Stimulated activated CD8-positive, alpha-beta memory T cell treated with anti-CD3 and anti-CD28 coated beads, Interleukin-15, amount 100 ng/mL, for 48 hours (primary cell): ENCODE measurements at regions not wholly inside any gene's neighbourhood (a gene's known extent, or its start where the extent isn't known, plus 50 kb on each side); places are given as distances from the start of the nearest gene placed in this dataset.
"Not testable (repeated sequence)": the region's sequence is repeated elsewhere in the genome, so short reads cannot be mapped to it uniquely, and the experiment has no call there.

Experiments
- DNase-seq, 2 donors: peaks; one replicate each; pipeline ENCODE4 v3.0.0-alpha.2; 2020; ENCODE audit warnings: low read depth in 2 of 2

DNA sequence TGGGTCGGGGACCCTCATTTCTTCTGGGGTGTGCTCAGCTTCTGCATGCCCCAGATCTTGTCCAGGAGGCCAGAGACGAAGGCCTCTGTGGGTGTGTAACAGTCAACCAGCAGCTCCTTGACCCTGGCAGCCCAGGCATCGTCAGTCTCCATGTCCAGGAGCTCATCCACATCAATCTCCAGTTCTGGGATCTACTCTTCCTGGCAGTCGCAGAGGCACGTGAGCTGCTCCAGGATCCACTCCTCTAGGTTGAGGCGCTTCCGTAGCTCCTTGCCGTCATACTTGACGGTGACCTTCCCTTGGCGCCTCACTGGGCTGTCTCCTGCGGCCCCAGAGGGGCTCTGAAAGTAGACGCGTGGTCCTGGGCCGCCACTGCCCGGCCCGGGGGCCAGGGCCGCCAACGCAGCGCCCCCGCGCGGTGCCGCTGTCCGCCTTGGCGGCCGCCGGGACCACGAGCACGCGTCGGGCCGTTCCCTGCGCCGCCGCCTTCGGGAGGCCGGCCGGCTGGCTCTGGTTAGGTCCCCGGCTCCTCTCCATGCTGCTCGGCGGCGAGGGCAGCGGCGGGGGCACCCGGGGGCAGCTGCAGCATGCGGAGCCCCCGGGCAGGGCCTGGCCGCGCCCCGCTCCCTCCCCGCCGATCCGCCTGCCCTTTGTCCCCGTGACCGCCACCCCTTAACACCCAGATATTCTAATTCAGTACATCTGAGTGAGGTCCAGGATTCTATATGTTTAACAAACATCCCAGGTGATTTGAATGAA lies 170.5 kb downstream of the SEPTIN7 start:
- DNase-seq: no peak

DNA sequence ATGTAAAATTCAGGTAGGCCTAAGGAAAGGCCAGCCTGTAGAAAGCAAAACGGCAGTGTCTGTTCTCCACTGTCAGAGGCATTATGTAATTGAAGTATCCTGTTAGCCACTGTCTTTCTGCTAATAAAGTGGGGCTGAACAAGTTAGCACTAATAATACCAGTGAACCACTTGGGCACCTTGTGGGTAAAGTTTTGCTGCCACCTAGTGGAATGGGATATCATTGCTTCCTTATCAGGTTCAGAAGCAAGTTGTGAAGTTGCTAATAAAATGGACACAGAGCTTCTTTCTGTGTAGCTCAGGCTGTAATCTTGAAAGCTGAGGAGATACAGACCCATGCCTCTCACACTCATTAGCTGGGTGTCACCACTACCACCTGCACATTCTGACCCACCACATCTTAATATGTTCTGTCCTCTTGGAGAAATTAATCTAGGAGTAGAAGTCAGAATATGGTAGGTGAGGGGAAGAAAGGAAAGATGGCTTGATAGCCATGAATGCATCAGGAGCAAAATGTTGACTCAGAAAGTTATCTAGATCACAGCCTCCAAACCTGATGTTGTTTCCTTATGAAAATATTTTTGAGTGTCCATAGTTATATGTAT lies 175.1 kb downstream of the SEPTIN7 start:
- peak in 1 of 2 donors; percentile 3 for DNase-seq

DNA sequence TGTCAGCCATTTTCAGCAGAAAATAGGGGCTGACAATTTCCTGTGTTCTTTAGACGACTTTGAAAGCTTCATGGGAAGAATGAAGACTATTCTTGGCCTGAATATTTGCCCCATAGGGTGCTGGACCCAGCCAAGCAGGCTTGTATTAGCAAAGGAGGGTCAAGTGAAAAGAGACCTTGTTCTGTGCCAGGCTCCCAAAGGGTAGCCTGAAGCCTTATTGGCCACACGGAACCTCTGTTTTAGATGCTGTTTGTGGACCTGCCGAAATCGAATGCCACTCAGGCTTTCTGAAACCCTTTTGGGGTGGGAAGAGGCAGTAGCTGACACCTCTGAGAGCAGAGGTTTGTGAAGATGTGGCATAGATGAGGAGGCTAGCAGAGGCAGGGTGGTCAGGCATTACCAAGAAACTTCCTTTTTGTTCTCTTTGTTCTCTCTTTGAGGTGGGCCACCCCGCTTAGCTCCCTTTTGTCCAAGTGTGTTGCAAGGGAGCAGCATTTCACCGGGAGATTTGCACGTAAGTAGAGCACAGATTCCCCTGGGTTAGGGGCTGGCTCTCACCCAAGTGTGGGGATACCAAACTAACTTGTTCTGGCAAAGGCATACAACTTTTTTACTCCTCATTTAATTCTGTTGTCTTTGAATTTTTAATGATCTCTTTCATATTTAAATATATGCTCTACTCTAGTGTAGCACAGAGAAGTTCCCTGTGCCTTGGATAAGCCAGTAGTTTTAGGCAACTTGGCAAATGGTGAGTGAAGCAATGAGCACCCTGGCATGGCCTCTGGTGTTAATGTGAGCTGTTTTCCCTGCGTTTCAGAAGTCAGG lies 174.0 kb upstream of the EEPD1 start:
- DNase-seq: not testable (repeated sequence)

DNA sequence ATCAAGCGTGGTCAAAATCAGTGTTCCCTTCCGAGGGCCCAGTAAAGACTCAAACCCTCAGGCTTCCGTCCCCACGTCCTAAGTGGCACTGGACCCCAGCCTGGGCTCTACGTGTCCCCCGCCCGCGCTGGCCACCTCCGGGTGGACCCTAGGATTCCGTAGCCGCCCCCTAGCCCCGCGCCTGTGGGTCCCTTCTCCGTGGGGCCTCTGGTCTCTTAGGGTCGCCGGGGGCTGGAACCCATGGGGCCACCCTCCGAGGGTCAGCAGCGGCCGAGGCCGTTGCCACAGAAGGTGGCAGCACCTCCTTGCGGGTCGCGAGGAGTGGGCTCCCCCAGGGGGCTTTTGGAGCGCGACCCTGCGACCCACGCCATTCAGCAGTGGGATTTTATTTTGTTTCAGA lies 170.5 kb upstream of the EEPD1 start:
- DNase-seq: no peak

DNA sequence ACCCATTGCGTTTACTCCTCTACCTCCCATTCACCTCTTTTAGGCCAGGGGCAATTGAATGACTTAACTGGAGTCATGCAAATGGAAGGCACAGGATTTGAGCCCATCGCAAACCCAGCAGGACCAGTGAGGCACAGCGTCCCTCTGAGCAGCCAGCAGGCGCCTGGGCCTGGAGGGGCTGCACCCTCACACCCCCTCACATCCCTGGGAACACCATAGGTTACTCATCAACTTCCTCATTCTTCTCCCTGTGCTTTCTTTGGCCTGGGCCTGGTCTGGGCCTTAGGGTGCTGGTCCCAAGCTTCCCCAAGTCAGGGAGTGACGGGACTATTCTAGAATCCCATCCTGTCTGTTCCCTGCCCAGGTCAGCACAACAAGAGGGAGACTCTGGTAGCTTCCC lies 169.4 kb upstream of the EEPD1 start:
- DNase-seq: no peak

DNA sequence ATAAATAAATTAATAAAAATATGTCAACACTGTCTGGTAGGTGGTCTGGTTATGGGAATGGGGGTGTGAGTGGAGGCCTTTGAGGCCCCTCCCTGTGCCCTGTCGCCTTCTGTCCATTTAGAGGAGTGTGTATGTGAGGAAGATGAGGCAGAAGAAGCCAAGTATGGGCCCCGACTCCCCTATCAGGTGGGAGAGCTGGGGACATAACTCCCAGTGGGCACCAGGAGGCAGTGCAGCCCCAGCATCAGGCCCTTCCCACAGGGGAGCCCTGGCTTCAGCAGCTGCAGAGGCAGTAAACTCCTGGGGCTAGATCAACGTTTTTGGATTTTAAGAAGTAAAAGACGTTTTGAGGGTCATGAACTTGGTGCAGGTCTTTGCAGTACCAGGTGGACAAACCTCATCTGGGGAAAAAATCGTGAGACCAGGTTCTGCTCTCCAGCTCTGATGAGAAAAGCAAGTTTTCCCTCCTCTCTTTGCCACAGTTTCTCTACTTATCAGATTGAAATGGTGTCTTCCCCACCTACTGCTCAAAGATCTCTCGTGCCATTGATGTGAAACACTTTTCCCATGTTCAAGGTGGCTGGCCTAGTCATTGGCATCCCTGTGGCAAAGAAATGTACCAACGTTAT lies 167.8 kb upstream of the EEPD1 start:
- DNase-seq: peak; percentile 46 to 54

DNA sequence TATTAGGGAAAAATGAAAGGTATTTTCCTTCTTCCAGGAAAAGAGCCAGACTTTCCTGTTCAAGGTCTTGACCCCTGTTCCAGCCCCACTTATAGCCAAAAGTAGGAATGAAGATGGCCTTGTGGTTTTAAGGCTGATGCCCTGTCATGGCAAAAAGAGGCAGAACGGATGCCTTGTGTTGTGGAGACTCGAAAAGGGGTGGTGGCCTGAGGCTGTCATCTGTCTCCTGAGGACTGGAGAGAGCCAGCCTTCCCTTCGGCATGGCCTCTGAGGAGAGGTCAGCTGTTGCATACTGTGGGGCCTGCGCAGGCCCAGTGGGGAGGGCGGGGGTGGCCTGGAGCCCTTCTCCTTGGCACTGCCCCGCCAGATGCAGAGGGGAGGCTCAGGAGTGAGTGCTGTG lies 166.0 kb upstream of the EEPD1 start:
- no peak for DNase-seq

DNA sequence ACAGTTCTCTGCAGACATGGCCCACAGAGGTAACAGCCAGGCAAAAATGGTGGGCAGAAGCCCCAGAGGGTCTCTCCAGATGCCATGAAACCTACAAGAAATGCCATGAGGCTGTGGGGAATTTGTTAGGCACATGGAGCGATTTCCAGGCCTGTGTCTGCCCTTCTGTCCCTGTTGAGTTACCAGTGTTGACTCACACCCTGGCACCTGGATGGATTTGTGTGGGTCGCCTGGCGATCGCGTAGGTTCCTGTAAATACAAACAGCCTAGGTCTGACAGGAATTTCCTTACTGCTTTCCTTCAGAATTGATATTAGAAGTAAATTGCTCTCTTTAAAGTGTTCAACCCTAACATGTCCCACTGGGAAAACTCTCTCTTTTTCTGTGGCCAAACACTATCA lies 164.9 kb upstream of the EEPD1 start:
- no peak for DNase-seq

DNA sequence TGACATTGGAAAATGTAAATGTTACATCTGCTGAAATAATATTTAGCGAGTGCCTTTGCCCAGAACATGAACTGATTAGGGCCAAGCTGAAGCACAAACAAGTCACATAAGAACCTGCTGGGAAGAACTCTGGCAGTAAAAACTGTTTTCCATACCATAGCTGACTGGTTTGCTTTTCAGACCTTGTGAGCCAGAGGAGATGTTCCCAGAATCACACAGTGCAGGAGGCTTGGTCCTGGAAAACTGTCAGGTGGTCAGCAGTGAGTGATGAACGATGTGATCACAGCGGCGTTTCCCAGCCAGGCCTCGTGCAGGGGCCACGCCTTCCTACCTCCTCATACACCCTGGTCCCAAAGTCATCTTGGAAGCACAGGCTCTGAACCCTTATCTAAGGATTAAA lies 164.2 kb upstream of the EEPD1 start:
- DNase-seq: no peak

DNA sequence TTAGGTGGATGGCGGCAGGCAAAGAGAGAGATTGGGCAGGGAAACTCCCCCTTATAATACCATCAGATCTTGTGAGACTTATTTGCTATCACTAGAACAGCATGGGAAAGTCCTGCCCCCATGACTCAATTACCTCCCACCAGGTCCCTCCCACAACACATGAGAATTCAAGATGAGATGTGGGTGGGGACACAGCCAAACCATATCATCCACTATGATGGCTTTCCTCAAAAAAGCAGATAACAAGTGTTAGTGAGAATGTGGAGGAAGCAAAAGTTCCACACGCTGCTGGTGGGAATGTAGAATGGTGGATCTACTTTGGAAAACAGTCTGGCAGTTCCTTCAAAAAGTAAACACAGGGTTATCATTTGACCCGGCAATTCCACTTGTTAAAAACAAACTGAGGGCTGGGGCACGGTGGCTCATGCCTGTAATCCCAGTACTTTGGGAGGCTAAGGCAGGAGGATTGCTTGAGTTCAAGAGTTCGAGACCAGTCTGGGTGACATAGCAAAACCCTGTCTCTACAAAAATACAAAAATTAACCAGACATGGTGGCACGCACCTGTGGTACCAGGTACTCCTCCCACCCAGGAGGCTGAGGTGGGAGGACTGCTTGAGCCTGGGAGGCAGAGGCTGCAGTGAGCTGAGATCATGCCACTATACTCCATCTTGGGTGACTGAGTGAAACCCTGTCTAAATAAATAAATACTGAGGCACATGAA lies 161.4 kb upstream of the EEPD1 start:
- DNase-seq: peak in 1 of 2 donors; percentile 17

DNA sequence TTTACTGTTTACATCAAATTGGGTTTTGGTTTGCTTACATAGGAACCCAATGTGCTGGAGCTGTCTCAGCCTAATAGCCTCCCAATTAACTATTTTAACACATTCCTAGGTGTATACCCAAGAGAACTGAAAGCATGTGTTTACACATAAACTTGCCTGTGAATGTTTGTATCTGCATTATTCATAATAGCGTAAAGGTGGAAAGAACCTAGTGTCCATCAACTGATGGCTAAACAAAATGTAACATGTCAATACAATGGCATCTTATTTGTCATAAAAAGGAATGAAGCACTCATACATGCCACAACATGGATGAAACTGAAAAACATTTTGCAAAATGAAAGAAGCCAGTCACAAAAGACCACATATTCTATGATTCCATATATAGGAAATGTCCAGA lies 160.6 kb upstream of the EEPD1 start:
- no peak for DNase-seq

DNA sequence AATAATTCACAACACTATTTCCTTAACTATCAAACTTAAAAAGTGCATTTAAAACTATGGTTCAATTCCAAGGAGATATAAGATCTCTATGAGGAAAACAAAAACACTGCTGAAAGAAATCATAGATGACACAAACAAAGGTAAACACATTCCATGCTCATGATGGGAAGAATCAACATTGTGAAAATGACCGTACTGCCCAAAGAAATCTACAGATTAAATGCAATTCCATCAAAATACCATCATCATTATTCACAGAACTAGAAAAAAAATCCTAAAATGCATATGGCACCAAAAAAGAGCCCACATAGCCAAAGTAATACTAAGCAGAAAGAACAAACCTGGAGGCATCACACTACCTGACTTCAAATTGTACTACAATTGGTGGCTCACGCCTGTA lies 159.9 kb upstream of the EEPD1 start:
- no peak for DNase-seq

DNA sequence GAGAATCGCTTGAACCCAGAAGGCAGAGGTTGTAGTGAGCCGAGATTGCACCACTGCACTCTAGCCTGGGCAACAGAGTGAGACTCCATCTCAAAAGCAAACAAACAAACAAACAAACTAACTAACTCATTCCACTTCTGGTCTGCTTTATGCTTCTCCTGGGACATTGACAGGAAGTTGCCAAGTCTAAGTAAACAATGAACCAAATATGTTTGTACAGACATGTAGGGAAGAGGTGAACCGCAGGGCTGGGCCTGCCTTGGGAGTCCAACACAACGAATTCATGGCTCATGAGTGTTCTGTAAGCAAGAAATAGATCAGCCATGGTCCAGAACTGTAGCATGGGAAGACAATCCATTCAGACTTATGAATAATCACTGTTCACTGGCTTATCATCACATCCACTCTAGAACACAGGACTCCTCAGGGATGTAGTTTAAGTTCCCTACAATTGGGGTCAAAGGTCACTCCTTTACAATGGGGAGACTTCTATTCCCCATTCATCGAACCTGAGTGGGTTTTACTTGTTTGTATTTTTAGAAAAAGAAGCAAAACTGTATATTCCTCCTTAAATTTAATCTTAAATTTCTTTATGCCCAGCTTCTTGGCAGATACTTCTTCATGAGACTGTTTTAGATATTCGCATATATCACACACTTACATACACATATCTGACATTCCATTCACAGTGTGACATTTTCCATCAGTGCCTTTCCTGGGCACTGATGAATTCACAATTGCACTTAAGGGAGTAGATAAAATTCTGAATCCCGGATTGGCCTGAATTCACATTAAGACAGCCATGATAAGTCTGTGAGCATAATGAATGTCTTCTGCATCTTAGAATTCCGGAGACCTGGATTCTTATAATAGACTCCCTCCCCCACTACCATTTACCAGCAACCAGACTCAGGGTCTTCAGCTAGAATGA lies 159.1 kb upstream of the EEPD1 start:
- DNase-seq: no peak

DNA sequence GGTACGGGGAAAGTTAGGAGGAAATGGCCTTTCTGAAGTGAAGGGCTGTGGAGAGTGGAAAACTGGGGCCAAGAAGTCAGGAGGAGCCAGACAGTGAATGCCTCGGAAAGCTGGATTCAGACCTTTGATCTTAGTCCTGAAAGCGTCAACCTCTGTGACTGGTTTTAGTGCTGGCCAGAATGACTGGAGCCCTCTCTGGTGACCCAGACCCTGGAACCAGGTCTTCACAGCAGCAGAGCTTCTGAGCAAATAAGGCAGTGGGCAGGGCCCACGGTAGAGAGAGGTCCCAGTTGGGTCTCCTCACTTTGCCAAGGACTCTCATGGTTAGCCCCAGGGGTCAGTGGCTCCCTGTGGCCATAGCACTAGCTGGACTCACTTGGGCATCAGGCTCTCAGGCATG lies 157.7 kb upstream of the EEPD1 start:
- no peak for DNase-seq

DNA sequence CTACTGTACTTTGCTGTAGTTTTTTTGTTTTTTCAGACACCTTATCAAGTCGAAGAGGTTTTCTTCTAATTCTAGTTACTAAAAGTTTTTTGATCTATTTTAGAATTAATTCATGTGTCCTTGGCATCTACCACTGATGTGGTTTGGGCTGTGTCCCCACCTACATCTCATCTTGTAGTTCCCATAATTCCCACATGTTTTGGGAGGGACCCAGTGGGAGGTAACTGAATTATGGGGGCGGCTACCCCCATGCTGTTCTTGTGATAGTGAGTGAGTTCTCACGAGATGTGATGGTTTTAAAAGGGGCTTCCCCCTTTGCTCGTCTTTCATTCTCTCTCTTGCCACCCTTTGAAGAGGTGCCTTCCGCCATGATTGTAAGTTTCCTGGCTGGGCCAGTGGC lies 154.6 kb upstream of the EEPD1 start:
- DNase-seq: no peak

DNA sequence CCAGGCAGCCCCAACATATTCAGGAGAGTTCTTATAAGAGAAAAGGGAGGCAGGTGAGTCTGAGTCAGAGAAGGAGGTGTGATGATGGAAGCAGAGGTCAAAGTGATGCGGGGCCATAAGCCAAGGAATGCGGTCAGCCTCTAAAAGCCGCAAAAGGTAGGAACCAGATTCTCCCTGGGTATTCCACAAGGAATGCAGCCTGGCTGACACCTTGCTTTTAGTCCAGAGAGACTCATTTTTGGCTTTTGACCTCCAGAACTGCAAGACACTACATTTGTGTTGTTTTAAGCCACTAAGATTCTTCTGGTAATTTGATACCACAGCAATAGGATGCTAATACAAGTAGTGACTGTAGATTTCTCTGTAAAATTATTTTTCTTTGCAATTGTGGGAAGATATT lies 151.5 kb upstream of the EEPD1 start:
- no peak for DNase-seq

DNA sequence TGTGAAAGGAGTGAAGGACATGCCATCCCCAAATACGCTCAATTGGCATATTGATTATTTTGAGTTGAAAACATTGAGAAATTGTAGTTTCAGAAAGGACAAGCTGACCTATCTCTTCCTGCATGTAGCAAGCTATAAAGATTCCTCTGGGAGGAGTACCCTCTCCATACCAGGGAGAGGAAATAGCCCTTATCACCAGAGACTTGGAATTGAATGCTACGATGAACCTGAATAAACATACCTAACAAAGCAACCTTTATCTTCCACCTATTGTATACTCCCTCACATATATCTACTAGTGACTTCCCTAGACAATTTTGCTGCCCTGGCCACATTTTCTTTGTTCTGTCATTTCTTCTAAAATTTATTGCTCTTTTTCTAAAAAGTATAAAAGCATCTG lies 150.2 kb upstream of the EEPD1 start:
- DNase-seq: no peak

DNA sequence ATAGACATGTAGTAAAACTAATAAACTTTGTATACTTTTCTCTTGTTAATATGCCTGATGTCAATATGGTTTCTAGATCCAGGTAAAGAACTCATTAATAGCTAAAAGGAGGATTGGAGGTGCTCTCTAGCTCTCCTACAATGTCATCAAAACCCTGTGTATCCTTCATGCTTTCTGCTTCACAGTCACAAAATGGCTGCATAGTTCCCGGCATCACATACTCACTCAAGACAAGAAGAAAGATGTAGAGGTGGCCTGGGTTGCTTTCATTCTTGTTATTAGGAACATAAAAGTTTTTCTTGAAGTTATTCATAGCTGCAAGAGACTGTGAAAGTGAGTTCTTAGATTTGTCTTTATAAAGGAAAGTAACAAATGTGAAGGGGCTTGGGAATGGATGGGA lies 149.7 kb upstream of the EEPD1 start:
- no peak for DNase-seq

DNA sequence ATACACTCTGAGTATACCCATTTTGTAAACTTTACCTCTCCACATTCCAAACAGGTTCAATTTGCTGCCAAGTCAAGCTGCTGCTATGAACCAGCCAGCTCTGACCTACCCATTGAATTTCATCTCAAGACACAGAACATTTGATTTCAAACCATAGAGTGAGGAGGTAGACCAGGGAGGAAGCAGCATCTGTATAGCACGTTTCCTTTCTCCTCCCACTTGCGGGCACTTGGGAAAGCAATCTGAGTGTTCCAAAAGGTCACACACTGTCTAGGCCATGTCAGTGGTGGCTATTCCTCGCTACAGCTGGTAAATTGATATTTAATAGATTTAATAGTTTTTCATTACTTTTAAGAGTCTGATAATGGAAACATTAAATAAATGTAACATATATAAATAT lies 147.8 kb upstream of the EEPD1 start:
- no peak for DNase-seq

DNA sequence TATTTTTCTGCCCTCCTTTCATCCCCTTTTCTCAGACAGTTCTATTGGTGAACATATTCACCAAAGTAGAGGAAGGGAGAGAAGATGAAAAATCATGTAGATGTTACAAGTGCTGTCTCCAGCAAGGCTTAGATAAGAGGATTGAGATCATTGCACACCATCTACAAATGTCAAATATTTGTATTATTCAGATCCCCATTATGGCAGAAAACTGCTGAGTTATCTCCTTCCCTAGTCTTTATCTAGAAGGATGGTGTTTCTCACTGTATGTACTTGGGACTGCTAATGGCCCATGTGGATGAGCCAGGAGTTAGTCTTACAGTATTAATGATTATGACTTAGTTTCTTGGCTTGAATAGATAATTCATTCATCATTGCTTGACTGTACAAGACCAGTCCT lies 147.2 kb upstream of the EEPD1 start:
- no peak for DNase-seq
